Nephron (organoid): ENCODE measurements at regions not wholly inside any gene's neighbourhood (a gene's known extent, or its start where the extent isn't known, plus 50 kb on each side); places are given as distances from the start of the nearest gene placed in this dataset.

Source experiments
- H3K27ac Mint-ChIP-seq, 3 experiments: 2 replicates each; pipeline ENCODE4 v1.8.0; 2020; ENCODE audit warnings: mixed read lengths in 3 of 3, mild to moderate bottlenecking in 2 of 3, moderate library complexity in 1 of 3
- H3K27me3 Mint-ChIP-seq: 2 replicates; pipeline ENCODE4 v1.8.0; 2021; ENCODE audit warnings: low read depth, mild to moderate bottlenecking, moderate library complexity, mixed read lengths
- H3K36me3 Mint-ChIP-seq: 2 replicates; pipeline ENCODE4 v1.8.0; 2020; ENCODE audit warnings: low read depth, mixed read lengths
- H3K4me1 Mint-ChIP-seq: 2 replicates; pipeline ENCODE4 v1.8.0; 2020; ENCODE audit warnings: mixed read lengths
- H3K4me3 Mint-ChIP-seq, 3 experiments: 2 replicates each; pipeline ENCODE4 v1.8.0; 2020; ENCODE audit warnings: mild to moderate bottlenecking in 3 of 3, mixed read lengths in 3 of 3, moderate library complexity in 2 of 3
- H3K9me3 Mint-ChIP-seq: 2 replicates; pipeline ENCODE4 v1.8.0; 2020; ENCODE audit warnings: mixed read lengths
- CTCF ChIP-seq, 3 experiments: fragments of 200-600 bp; sonication (generic); IDR thresholded peaks; one replicate each; pipeline ENCODE4 v1.5.0; 2021; ENCODE audit warnings: antibody characterized with exemption in 3 of 3; ENCODE audit not compliant: unreplicated experiment in 3 of 3

- no peaks in the 10 kb centered on the region for H3K36me3 Mint-ChIP-seq
Measured at GRCh38 chr20:24751551-24751950, 197.5 kb upstream of the CST7 start.

GRCh38 chr20:24752612-24753011 is 196.5 kb upstream of the CST7 start:
- no peak overlapping the region for H3K4me3 Mint-ChIP-seq
- no peak overlapping the region for H3K27ac Mint-ChIP-seq
- no peaks in the 10 kb centered on the region for H3K36me3 Mint-ChIP-seq
- H3K4me1 Mint-ChIP-seq: peaks cover 16% of the 10 kb centered on the region
- H3K9me3 Mint-ChIP-seq: peaks cover 3% of the 10 kb centered on the region
- TF ChIP-seq CTCF (IDR thresholded peaks at IDR 0.05; ENCODE audit: unreplicated experiment in 3 of 3): no peak
- H3K27me3 Mint-ChIP-seq: peaks cover 7% of the 10 kb centered on the region

More at GRCh38 chr20:24751551-24751950, 197.5 kb upstream of the CST7 start:
- no peak for TF ChIP-seq CTCF (IDR thresholded peaks at IDR 0.05; ENCODE audit: unreplicated experiment in 3 of 3)
- H3K27me3 Mint-ChIP-seq: peaks cover 7% of the 10 kb centered on the region
- H3K9me3 Mint-ChIP-seq: peaks cover 3% of the 10 kb centered on the region
- H3K4me3 Mint-ChIP-seq: no peak overlapping the region
- H3K4me1 Mint-ChIP-seq: peaks cover 26% of the 10 kb centered on the region
- H3K27ac Mint-ChIP-seq: no peak overlapping the region

GRCh38 chr20:24753130-24753529 is 195.9 kb upstream of the CST7 start:
- peaks cover 7% of the 10 kb centered on the region for H3K27me3 Mint-ChIP-seq
- H3K9me3 Mint-ChIP-seq: peaks cover 3% of the 10 kb centered on the region
- H3K27ac Mint-ChIP-seq: no peak overlapping the region
- peaks cover 13% of the 10 kb centered on the region for H3K4me1 Mint-ChIP-seq
- no peaks in the 10 kb centered on the region for H3K36me3 Mint-ChIP-seq
- no peak overlapping the region for H3K4me3 Mint-ChIP-seq
- TF ChIP-seq CTCF (IDR thresholded peaks at IDR 0.05; ENCODE audit: unreplicated experiment in 3 of 3): no peak

- Mint-ChIP-seq H3K27ac (peak overlapping the region in 1 of 3 experiments; percentile 95), H3K9me3 (no peaks in the 10 kb centered on the region), H3K4me1 (peaks cover 13% of the 10 kb centered on the region), H3K36me3 (no peaks in the 10 kb centered on the region), H3K27me3 (peaks cover 7% of the 10 kb centered on the region), H3K4me3 (no peak overlapping the region)
- no peak for TF ChIP-seq CTCF (IDR thresholded peaks at IDR 0.05; ENCODE audit: unreplicated experiment in 3 of 3)
Measured at GRCh38 chr20:24754691-24755090, 194.4 kb upstream of the CST7 start.

- Mint-ChIP-seq H3K9me3 (peaks cover 5% of the 10 kb centered on the region), H3K36me3 (no peaks in the 10 kb centered on the region), H3K27ac (peak overlapping the region in 1 of 3 experiments; percentile 95), H3K4me1 (peaks cover 13% of the 10 kb centered on the region), H3K4me3 (no peak overlapping the region), H3K27me3 (peaks cover 6% of the 10 kb centered on the region)
- TF ChIP-seq CTCF (IDR thresholded peaks at IDR 0.05; ENCODE audit: unreplicated experiment in 3 of 3): no peak
Measured at GRCh38 chr20:24755411-24755922, 193.6 kb upstream of the CST7 start.

- Mint-ChIP-seq H3K4me1 (peaks cover 13% of the 10 kb centered on the region), H3K4me3 (no peak overlapping the region), H3K27ac (peak overlapping the region in 1 of 3 experiments; percentile 95), H3K36me3 (no peaks in the 10 kb centered on the region), H3K27me3 (peaks cover 3% of the 10 kb centered on the region), H3K9me3 (peaks cover 8% of the 10 kb centered on the region)
- TF ChIP-seq CTCF (IDR thresholded peaks at IDR 0.05; ENCODE audit: unreplicated experiment in 3 of 3): no peak
Measured at GRCh38 chr20:24756292-24757025, 192.6 kb upstream of the CST7 start.
